ENCODE measurements at regions not wholly inside any gene's neighbourhood (a gene's known extent, or its start where the extent isn't known, plus 50 kb on each side); places are given as distances from the start of the nearest gene placed in this dataset.

- no peak for TF ChIP-seq CTCF (IDR thresholded peaks at IDR 0.05 in 4 of 5, conservative IDR thresholded peaks at IDR 0.05 in 1 of 5)
- TF ChIP-seq POLR2A (IDR thresholded peaks at IDR 0.05) = no peak
Observed at GRCh38 chr5:155148694-155149093, 135.1 kb downstream of the KIF4B start.

All from gastrocnemius medialis (tissue), 4 donors.